Sigmoid colon (tissue), 4 donors: ENCODE measurements at regions not wholly inside any gene's neighbourhood (a gene's known extent, or its start where the extent isn't known, plus 50 kb on each side); places are given as distances from the start of the nearest gene placed in this dataset.

Source experiments
- CTCF ChIP-seq, 4 experiments: fragments of 450-650 bp in 3 of 4; fragments of 200-600 bp in 1 of 4; IDR thresholded peaks; one replicate each; pipeline ENCODE4 v1.5.1; 2016 to 2019; ENCODE audit warnings: antibody characterized with exemption in 4 of 4, mild to moderate bottlenecking in 3 of 4, moderate library complexity in 2 of 4
- EP300 ChIP-seq, 4 donors: sonication (generic); formaldehyde crosslinking; IDR thresholded peaks; one replicate each; pipeline ENCODE4 v1.6.1; 2017; ENCODE audit warnings: antibody characterized with exemption in 4 of 4
- POLR2A ChIP-seq, 2 donors: fragments of 450-650 bp; IDR thresholded peaks; one replicate each; pipeline ENCODE4 v1.6.1; 2016; ENCODE audit warnings: antibody characterized with exemption in 2 of 2, mild to moderate bottlenecking in 2 of 2, moderate library complexity in 2 of 2
- POLR2AphosphoS5 ChIP-seq, 4 donors: sonication (generic); formaldehyde crosslinking; IDR thresholded peaks; one replicate each; pipeline ENCODE4 v1.6.1; 2017; ENCODE audit warnings: antibody characterized with exemption in 4 of 4

DNA sequence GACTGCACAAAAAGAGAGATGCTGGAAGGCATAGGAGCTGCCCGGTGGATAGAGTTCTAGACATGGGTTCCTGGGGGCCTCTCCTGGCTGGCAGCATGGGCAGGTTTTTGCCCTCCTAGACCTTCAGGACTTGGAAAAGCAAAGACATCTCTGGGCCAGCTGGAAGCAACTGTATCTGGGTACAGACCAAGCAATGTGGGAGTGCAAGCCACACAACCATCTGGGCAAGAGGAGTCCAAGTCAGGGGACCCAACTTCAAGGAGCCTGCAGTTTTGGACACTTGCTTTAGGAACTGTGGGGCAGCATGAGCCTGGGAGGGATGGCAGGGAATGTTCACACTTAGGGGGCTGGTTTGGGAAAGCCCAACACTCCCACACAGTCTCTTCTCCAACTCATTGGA, 323.3 kb downstream of the GADD45G start:
- TF ChIP-seq CTCF (IDR thresholded peaks at IDR 0.05), result no peak
- no peak for TF ChIP-seq POLR2A (IDR thresholded peaks at IDR 0.05)
- TF ChIP-seq POLR2AphosphoS5 (IDR thresholded peaks at IDR 0.05), result no peak
- TF ChIP-seq EP300 (IDR thresholded peaks at IDR 0.05), result no peak
